SU-DHL-6 (cell line): ENCODE measurements at regions not wholly inside any gene's neighbourhood (a gene's known extent, or its start where the extent isn't known, plus 50 kb on each side); places are given as distances from the start of the nearest gene placed in this dataset.

Experiments
- H2AFZ ChIP-seq: fragments of 200-600 bp; sonication (generic); 2 replicates; pipeline ENCODE4 v1.6.1; 2014; ENCODE audit warnings: low read depth, mild to moderate bottlenecking, moderate library complexity, mixed read lengths, antibody characterized with exemption, low read length; ENCODE audit not compliant: severe bottlenecking
- H3F3A ChIP-seq: fragments of 200-600 bp; shearing (Covaris generic); 2 replicates; pipeline ENCODE4 v1.6.0; 2016; ENCODE audit warnings: antibody characterized with exemption, mild to moderate bottlenecking; ENCODE audit not compliant: insufficient read depth
- H3K27ac ChIP-seq: fragments of 200-600 bp; sonication (generic); 2 replicates; pipeline ENCODE4 v1.5.1; 2016; ENCODE audit warnings: low read depth, mild to moderate bottlenecking, low read length, moderate library complexity, mixed read lengths
- H3K27me3 ChIP-seq: fragments of 200-600 bp; sonication (generic), shearing (Covaris generic); 2 replicates; pipeline ENCODE4 v1.6.0; 2014; ENCODE audit warnings: mild to moderate bottlenecking, low read length
- H3K36me3 ChIP-seq: fragments of 200-600 bp; sonication (generic); 2 replicates; pipeline ENCODE4 v1.6.1; 2014; ENCODE audit warnings: mild to moderate bottlenecking, low read length, mixed read lengths
- H3K4me2 ChIP-seq: fragments of 300-600, 200-600 bp; shearing (Covaris generic), sonication (generic); 2 replicates; pipeline ENCODE4 v1.6.0; 2014; ENCODE audit warnings: low read length, low read depth, mild to moderate bottlenecking; ENCODE audit not compliant: poor library complexity, severe bottlenecking
- H3K4me3 ChIP-seq: fragments of 200-600 bp; sonication (generic); 2 replicates; pipeline ENCODE4 v1.5.1; 2014; ENCODE audit warnings: antibody characterized with exemption, low read length, mild to moderate bottlenecking, mixed read lengths; ENCODE audit not compliant: insufficient read depth, poor library complexity, severe bottlenecking
- H3K79me2 ChIP-seq: fragments of 200-600 bp; sonication (generic); 2 replicates; pipeline ENCODE4 v1.6.1; 2014; ENCODE audit warnings: mild to moderate bottlenecking, low read length, moderate library complexity; ENCODE audit not compliant: insufficient read depth
- H3K9ac ChIP-seq: fragments of 200-600 bp; sonication (generic); 2 replicates; pipeline ENCODE4 v1.7.0; 2014; ENCODE audit warnings: mild to moderate bottlenecking, low read length
- H3K9me2 ChIP-seq: fragments of 200-600 bp; sonication (generic); replicated peaks from 2 replicates; pipeline ENCODE4 v1.6.1; 2014; ENCODE audit warnings: low read length; ENCODE audit not compliant: insufficient read depth
- H3K9me3 ChIP-seq: fragments of 200-600 bp; sonication (generic); 2 replicates; pipeline ENCODE4 v1.6.1; 2014; ENCODE audit warnings: low read length, mixed read lengths; ENCODE audit not compliant: insufficient read depth
- H4K20me1 ChIP-seq: fragments of 200-600 bp; sonication (generic); 2 replicates; pipeline ENCODE4 v1.6.1; 2014; ENCODE audit warnings: low read depth, mild to moderate bottlenecking, antibody characterized with exemption, low read length, moderate library complexity, mixed read lengths
- CTCF ChIP-seq: fragments of 200-600 bp; sonication (generic); IDR thresholded peaks from one replicate; pipeline ENCODE4 v1.5.1; 2017; ENCODE audit warnings: antibody characterized with exemption, mild to moderate bottlenecking, low read length, moderate library complexity; ENCODE audit not compliant: insufficient read depth, poor library complexity, severe bottlenecking
- EZH2phosphoT487 ChIP-seq: fragments of 200-600 bp; sonication (generic), shearing (Covaris generic); conservative IDR thresholded peaks from 2 replicates; pipeline ENCODE4 v1.6.1; 2018; ENCODE audit warnings: mild to moderate bottlenecking, antibody characterized with exemption, low read length, moderate library complexity, mixed read lengths

- H3F3A ChIP-seq, result no peaks in the 10 kb centered on the region
- H3K27me3 ChIP-seq, result no peaks in the 10 kb centered on the region
- TF ChIP-seq EZH2phosphoT487 (no peak), CTCF (no peak)
- no peaks in the 10 kb centered on the region for H4K20me1 ChIP-seq
- H3K36me3 ChIP-seq, result no peaks in the 10 kb centered on the region
- no peaks in the 10 kb centered on the region for H3K9me3 ChIP-seq
- no peak overlapping the region for H3K27ac ChIP-seq
- H3K9ac ChIP-seq, result no peak overlapping the region
- no peaks in the 10 kb centered on the region for H3K9me2 ChIP-seq
- no peaks in the 10 kb centered on the region for H3K79me2 ChIP-seq
- H3K4me2 ChIP-seq, result no peak overlapping the region
- no peak overlapping the region for H3K4me3 ChIP-seq
- no peak overlapping the region for H2AFZ ChIP-seq
Measured at GRCh38 chr16:54584121-54584520, 297.5 kb upstream of the IRX3 start.

GRCh38 chr16:54582631-54583250 lies 296.2 kb upstream of the IRX3 start:
- Histone ChIP-seq H4K20me1 (no peaks in the 10 kb centered on the region), H3K9ac (no peak overlapping the region), H3K4me3 (no peak overlapping the region), H3F3A (no peaks in the 10 kb centered on the region), H3K4me2 (no peak overlapping the region), H3K9me3 (no peaks in the 10 kb centered on the region), H3K27me3 (no peaks in the 10 kb centered on the region), H2AFZ (no peak overlapping the region), H3K27ac (no peak overlapping the region), H3K36me3 (no peaks in the 10 kb centered on the region), H3K79me2 (no peaks in the 10 kb centered on the region), H3K9me2 (no peaks in the 10 kb centered on the region)
- no peak for TF ChIP-seq CTCF
- no peak for TF ChIP-seq EZH2phosphoT487

- H3K9me2 ChIP-seq, result no peaks in the 10 kb centered on the region
- no peak overlapping the region for H2AFZ ChIP-seq
- H3K4me2 ChIP-seq, result no peak overlapping the region
- H3K9me3 ChIP-seq, result no peaks in the 10 kb centered on the region
- H4K20me1 ChIP-seq, result no peaks in the 10 kb centered on the region
- no peak overlapping the region for H3K4me3 ChIP-seq
- H3F3A ChIP-seq, result no peaks in the 10 kb centered on the region
- TF ChIP-seq EZH2phosphoT487, result no peak
- TF ChIP-seq CTCF, result no peak
- H3K9ac ChIP-seq, result no peak overlapping the region
- H3K27me3 ChIP-seq, result no peaks in the 10 kb centered on the region
- H3K27ac ChIP-seq, result no peak overlapping the region
- H3K79me2 ChIP-seq, result no peaks in the 10 kb centered on the region
- no peaks in the 10 kb centered on the region for H3K36me3 ChIP-seq
Measured at GRCh38 chr16:54579106-54579728, 292.6 kb upstream of the IRX3 start.
